Bronchial epithelial cell (primary cell): ENCODE measurements at regions not wholly inside any gene's neighbourhood (a gene's known extent, or its start where the extent isn't known, plus 50 kb on each side); places are given as distances from the start of the nearest gene placed in this dataset.

Experiments
- DNase-seq: peaks from one replicate; pipeline ENCODE4 v3.0.0-alpha.2; 2010; ENCODE audit warnings: low read depth
- FAIRE-seq: peaks from 2 replicates; lab custom pipeline; 2011; peaks lifted over from hg19 to GRCh38; lab: Jason Lieb, UNC
- H3K27me3 ChIP-seq: 2 replicates; pipeline ENCODE4 v1.5.1; 2011; ENCODE audit warnings: low read length; ENCODE audit not compliant: control insufficient read depth, insufficient read depth
- H3K36me3 ChIP-seq: 2 replicates; pipeline ENCODE4 v1.5.1; 2011; ENCODE audit warnings: low read length; ENCODE audit not compliant: control insufficient read depth, insufficient read depth
- H3K4me3 ChIP-seq: 2 replicates; pipeline ENCODE4 v1.5.1; 2011; ENCODE audit warnings: mild to moderate bottlenecking, low read depth, low read length, control low read depth
- TF ChIP-seq, protein P1 (sequence below): IDR thresholded peaks from 2 replicates; pipeline ENCODE4 v1.5.1; 2011; ENCODE audit warnings: mild to moderate bottlenecking, moderate library complexity, low read length, control low read depth, inconsistent platforms; ENCODE audit not compliant: insufficient read depth, severe bottlenecking

GRCh38 chr2:105607920-105608504, 136.7 kb upstream of the NCK2 start:
- FAIRE-seq: no peak
- Histone ChIP-seq H3K4me3 (no peak overlapping the region), H3K36me3 (no peaks in the 10 kb centered on the region), H3K27me3 (no peaks in the 10 kb centered on the region)
- DNase-seq: no peak
- TF ChIP-seq, protein P1, sequence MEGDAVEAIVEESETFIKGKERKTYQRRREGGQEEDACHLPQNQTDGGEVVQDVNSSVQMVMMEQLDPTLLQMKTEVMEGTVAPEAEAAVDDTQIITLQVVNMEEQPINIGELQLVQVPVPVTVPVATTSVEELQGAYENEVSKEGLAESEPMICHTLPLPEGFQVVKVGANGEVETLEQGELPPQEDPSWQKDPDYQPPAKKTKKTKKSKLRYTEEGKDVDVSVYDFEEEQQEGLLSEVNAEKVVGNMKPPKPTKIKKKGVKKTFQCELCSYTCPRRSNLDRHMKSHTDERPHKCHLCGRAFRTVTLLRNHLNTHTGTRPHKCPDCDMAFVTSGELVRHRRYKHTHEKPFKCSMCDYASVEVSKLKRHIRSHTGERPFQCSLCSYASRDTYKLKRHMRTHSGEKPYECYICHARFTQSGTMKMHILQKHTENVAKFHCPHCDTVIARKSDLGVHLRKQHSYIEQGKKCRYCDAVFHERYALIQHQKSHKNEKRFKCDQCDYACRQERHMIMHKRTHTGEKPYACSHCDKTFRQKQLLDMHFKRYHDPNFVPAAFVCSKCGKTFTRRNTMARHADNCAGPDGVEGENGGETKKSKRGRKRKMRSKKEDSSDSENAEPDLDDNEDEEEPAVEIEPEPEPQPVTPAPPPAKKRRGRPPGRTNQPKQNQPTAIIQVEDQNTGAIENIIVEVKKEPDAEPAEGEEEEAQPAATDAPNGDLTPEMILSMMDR: no peak

DNA sequence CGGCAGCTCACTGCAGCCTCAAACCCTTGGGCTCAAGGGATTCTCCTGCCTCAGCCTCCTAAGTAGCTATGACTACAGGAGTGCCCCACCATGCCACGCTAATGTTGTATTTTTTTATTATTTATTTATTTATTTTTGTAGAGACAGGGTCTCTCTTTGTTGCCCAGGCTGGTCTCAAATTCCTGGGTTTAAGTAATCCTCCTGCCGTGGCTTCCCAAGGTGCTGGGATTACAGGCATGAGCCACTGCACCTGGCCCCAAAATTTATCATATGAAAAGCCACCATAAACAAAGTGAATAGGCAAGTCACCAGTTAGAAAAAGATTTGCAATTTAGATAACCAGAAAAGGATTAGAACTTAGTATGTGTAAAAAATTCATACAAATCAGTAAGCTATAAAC, 138.6 kb upstream of the NCK2 start:
- Histone ChIP-seq H3K27me3 (no peaks in the 10 kb centered on the region), H3K4me3 (no peak overlapping the region), H3K36me3 (no peaks in the 10 kb centered on the region)
- FAIRE-seq: no peak
- TF ChIP-seq, protein P1: no peak
- no peak for DNase-seq

GRCh38 chr2:105604938-105605337, 139.8 kb upstream of the NCK2 start:
- TF ChIP-seq, protein P1: no peak
- Histone ChIP-seq H3K27me3 (no peaks in the 10 kb centered on the region), H3K4me3 (no peak overlapping the region), H3K36me3 (no peaks in the 10 kb centered on the region)
- no peak for FAIRE-seq
- DNase-seq: no peak

GRCh38 chr2:105600949-105601794, 143.5 kb upstream of the NCK2 start:
- TF ChIP-seq, protein P1: no peak

DNA sequence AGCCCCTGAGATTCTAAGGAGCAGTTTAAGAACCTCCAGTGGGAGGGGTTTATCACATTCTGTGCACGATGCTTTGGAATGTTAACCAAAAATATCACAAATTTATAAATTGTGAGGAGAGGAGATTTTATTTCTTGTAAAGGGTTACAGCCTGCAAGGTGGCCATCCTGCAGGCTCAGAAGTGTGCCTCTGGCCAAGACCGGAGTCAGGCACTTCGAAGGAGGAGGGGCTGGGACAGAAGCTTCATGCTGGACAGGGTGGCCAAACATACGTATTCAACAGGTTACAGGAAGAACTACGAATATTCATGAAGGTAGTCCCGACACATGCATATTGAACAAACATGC, 144.1 kb upstream of the NCK2 start:
- no peaks in the 10 kb centered on the region for H3K36me3 ChIP-seq
- FAIRE-seq (no peak), DNase-seq (no peak)
- H3K27me3 ChIP-seq: no peaks in the 10 kb centered on the region
- H3K4me3 ChIP-seq: no peak overlapping the region
- TF ChIP-seq, protein P1: no peak

More at GRCh38 chr2:105600949-105601794, 143.5 kb upstream of the NCK2 start:
- no peak overlapping the region for H3K4me3 ChIP-seq
- H3K27me3 ChIP-seq: no peaks in the 10 kb centered on the region
- FAIRE-seq (no peak), DNase-seq (no peak)
- no peaks in the 10 kb centered on the region for H3K36me3 ChIP-seq
